GM19035 (cell line): ENCODE measurements at regions not wholly inside any gene's neighbourhood (a gene's known extent, or its start where the extent isn't known, plus 50 kb on each side); places are given as distances from the start of the nearest gene placed in this dataset.
"Not testable (repeated sequence)": the region's sequence is repeated elsewhere in the genome, so short reads cannot be mapped to it uniquely, and the experiment has no call there.

Experiments used
- ATAC-seq: cut with Tn5 transposase; IDR thresholded peaks from one replicate; pipeline ENCODE4 v1.9.1; 2021; ENCODE audit not compliant: unreplicated experiment

- no peak for ATAC-seq
Measured at GRCh38 chr13:48843630-48844380, 131.9 kb upstream of the FNDC3A start.

GRCh38 chr13:48844676-48845075 lies 131.0 kb upstream of the FNDC3A start:
- ATAC-seq = no peak

- no peak for ATAC-seq
Measured at GRCh38 chr13:48849515-48849914, 126.2 kb upstream of the FNDC3A start.

- no peak for ATAC-seq
Measured at GRCh38 chr13:48851707-48852106, 124.0 kb upstream of the FNDC3A start.

GRCh38 chr13:48852911-48853727 lies 122.6 kb upstream of the FNDC3A start:
- no peak for ATAC-seq

GRCh38 chr13:48853728-48854102 lies 122.0 kb upstream of the FNDC3A start:
- ATAC-seq = no peak

GRCh38 chr13:48857576-48857975 lies 118.1 kb upstream of the FNDC3A start:
- ATAC-seq = no peak

- ATAC-seq = no peak
Measured at GRCh38 chr13:48858122-48858902, 117.4 kb upstream of the FNDC3A start.

GRCh38 chr13:48859272-48860105 lies 116.2 kb upstream of the FNDC3A start:
- no peak for ATAC-seq

- ATAC-seq = no peak
Measured at GRCh38 chr13:48860364-48860763, 115.3 kb upstream of the FNDC3A start.

GRCh38 chr13:48862572-48862971 lies 113.1 kb upstream of the FNDC3A start:
- no peak for ATAC-seq

- ATAC-seq = no peak
Measured at GRCh38 chr13:48864100-48864499, 111.6 kb upstream of the FNDC3A start.

- no peak for ATAC-seq
Measured at GRCh38 chr13:48866249-48866648, 109.5 kb upstream of the FNDC3A start.

GRCh38 chr13:48873081-48873480 lies 102.6 kb upstream of the FNDC3A start:
- no peak for ATAC-seq

GRCh38 chr13:48873587-48873986 lies 102.1 kb upstream of the FNDC3A start:
- no peak for ATAC-seq

GRCh38 chr13:48874165-48874564 lies 101.5 kb upstream of the FNDC3A start:
- ATAC-seq = no peak

GRCh38 chr13:48875047-48875446 lies 100.7 kb upstream of the FNDC3A start:
- ATAC-seq = no peak

- no peak for ATAC-seq
Measured at GRCh38 chr13:48876289-48876688, 99.4 kb upstream of the FNDC3A start.

- no peak for ATAC-seq
Measured at GRCh38 chr13:48879432-48879831, 96.3 kb upstream of the FNDC3A start.

- ATAC-seq = no peak
Measured at GRCh38 chr13:48879854-48880253, 95.9 kb upstream of the FNDC3A start.

GRCh38 chr13:48883786-48884185 lies 91.9 kb upstream of the FNDC3A start:
- ATAC-seq = not testable (repeated sequence)
